Osteoblast (primary cell): ENCODE measurements at regions not wholly inside any gene's neighbourhood (a gene's known extent, or its start where the extent isn't known, plus 50 kb on each side); places are given as distances from the start of the nearest gene placed in this dataset.

ENCODE experiments used
- DNase-seq: peaks from one replicate; pipeline ENCODE4 v3.0.0; 2011; ENCODE audit warnings: low spot score, mixed read lengths; ENCODE audit not compliant: insufficient read length; ENCODE audit errors: missing footprints
- H2AFZ ChIP-seq: 2 replicates; pipeline ENCODE4 v1.6.0; 2011; ENCODE audit warnings: mild to moderate bottlenecking, low read length
- H3K27ac ChIP-seq: 2 replicates; pipeline ENCODE4 v1.5.1; 2011; ENCODE audit warnings: mild to moderate bottlenecking, low read depth, low read length, moderate library complexity
- H3K27me3 ChIP-seq: 2 replicates; pipeline ENCODE4 v1.6.0; 2012; ENCODE audit warnings: mild to moderate bottlenecking, control low read depth, inconsistent platforms, low read length, moderate library complexity; ENCODE audit not compliant: insufficient read depth
- H3K36me3 ChIP-seq: 2 replicates; pipeline ENCODE4 v1.5.1; 2011; ENCODE audit warnings: mild to moderate bottlenecking, low read length, control low read depth, moderate library complexity; ENCODE audit not compliant: insufficient read depth
- H3K4me1 ChIP-seq: 2 replicates; pipeline ENCODE4 v1.5.1; 2011; ENCODE audit warnings: mild to moderate bottlenecking, low read length, control low read depth, moderate library complexity; ENCODE audit not compliant: insufficient read depth
- H3K4me2 ChIP-seq: 2 replicates; pipeline ENCODE4 v1.6.0; 2011; ENCODE audit warnings: mild to moderate bottlenecking, low read length; ENCODE audit not compliant: insufficient read depth
- H3K4me3 ChIP-seq: fragments of 200-600 bp; sonication (generic); 3 replicates; pipeline ENCODE4 v1.5.1; 2012; ENCODE audit warnings: mild to moderate bottlenecking, low read length, inconsistent platforms; ENCODE audit not compliant: insufficient read depth
- H3K79me2 ChIP-seq: 2 replicates; pipeline ENCODE4 v1.6.0; 2012; ENCODE audit warnings: mild to moderate bottlenecking, low read length, control low read depth, inconsistent platforms; ENCODE audit not compliant: insufficient read depth
- H3K9me3 ChIP-seq: 2 replicates; pipeline ENCODE4 v1.5.1; 2011; ENCODE audit warnings: low read depth, low read length, control low read depth
- H4K20me1 ChIP-seq: 2 replicates; pipeline ENCODE4 v1.6.0; 2012; ENCODE audit warnings: mild to moderate bottlenecking, low read length, control low read depth; ENCODE audit not compliant: insufficient read depth
- TF ChIP-seq, protein P1 (sequence below): IDR thresholded peaks from 2 replicates; pipeline ENCODE4 v1.5.1; 2011; ENCODE audit warnings: mild to moderate bottlenecking, low read depth, low read length, moderate library complexity; ENCODE audit errors: extremely low read depth

GRCh38 chr5:114204923-114205322 is 156.9 kb upstream of the KCNN2 start:
- Histone ChIP-seq H4K20me1 (no peaks in the 10 kb centered on the region), H3K79me2 (no peaks in the 10 kb centered on the region), H3K9me3 (peaks cover 2% of the 10 kb centered on the region), H3K27me3 (no peaks in the 10 kb centered on the region), H3K27ac (no peak overlapping the region), H3K4me2 (no peak overlapping the region), H3K4me1 (no peaks in the 10 kb centered on the region), H3K4me3 (no peak overlapping the region), H2AFZ (no peak overlapping the region), H3K36me3 (no peaks in the 10 kb centered on the region)
- TF ChIP-seq, protein P1, sequence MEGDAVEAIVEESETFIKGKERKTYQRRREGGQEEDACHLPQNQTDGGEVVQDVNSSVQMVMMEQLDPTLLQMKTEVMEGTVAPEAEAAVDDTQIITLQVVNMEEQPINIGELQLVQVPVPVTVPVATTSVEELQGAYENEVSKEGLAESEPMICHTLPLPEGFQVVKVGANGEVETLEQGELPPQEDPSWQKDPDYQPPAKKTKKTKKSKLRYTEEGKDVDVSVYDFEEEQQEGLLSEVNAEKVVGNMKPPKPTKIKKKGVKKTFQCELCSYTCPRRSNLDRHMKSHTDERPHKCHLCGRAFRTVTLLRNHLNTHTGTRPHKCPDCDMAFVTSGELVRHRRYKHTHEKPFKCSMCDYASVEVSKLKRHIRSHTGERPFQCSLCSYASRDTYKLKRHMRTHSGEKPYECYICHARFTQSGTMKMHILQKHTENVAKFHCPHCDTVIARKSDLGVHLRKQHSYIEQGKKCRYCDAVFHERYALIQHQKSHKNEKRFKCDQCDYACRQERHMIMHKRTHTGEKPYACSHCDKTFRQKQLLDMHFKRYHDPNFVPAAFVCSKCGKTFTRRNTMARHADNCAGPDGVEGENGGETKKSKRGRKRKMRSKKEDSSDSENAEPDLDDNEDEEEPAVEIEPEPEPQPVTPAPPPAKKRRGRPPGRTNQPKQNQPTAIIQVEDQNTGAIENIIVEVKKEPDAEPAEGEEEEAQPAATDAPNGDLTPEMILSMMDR: no peak
- DNase-seq: no peak

GRCh38 chr5:114206640-114207039 is 155.2 kb upstream of the KCNN2 start:
- no peaks in the 10 kb centered on the region for H3K4me1 ChIP-seq
- TF ChIP-seq, protein P1: no peak
- H3K27ac ChIP-seq: no peak overlapping the region
- DNase-seq: no peak
- H3K79me2 ChIP-seq: no peaks in the 10 kb centered on the region
- no peak overlapping the region for H3K4me2 ChIP-seq
- peaks cover 2% of the 10 kb centered on the region for H3K9me3 ChIP-seq
- no peak overlapping the region for H3K4me3 ChIP-seq
- H3K27me3 ChIP-seq: no peaks in the 10 kb centered on the region
- no peaks in the 10 kb centered on the region for H3K36me3 ChIP-seq
- H4K20me1 ChIP-seq: no peaks in the 10 kb centered on the region
- no peak overlapping the region for H2AFZ ChIP-seq

DNA sequence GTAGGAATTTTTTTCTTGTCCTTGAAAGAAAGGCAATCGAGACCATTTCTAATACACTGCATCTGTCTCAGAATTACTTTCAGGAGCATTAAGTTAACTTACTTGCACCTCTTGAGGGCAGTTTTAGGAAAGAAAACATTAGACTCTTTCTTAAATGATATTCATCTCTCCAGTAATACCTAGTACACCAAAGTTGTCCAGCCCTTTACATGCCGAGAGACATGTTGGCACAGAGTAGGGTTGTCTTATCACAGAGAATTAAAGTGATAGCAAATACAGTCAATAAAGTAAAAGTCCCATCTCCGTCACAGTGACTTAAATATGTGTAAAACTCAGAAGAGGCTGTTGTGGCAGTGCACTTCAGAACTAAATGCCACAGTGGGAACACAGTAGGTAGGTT is 154.3 kb upstream of the KCNN2 start:
- H3K4me1 ChIP-seq: no peaks in the 10 kb centered on the region
- DNase-seq: no peak
- TF ChIP-seq, protein P1: no peak
- H3K9me3 ChIP-seq: peaks cover 2% of the 10 kb centered on the region
- H3K27me3 ChIP-seq: no peaks in the 10 kb centered on the region
- H3K4me2 ChIP-seq: no peak overlapping the region
- no peak overlapping the region for H2AFZ ChIP-seq
- H3K27ac ChIP-seq: no peak overlapping the region
- H3K36me3 ChIP-seq: no peaks in the 10 kb centered on the region
- no peak overlapping the region for H3K4me3 ChIP-seq
- H3K79me2 ChIP-seq: no peaks in the 10 kb centered on the region
- no peaks in the 10 kb centered on the region for H4K20me1 ChIP-seq

DNA sequence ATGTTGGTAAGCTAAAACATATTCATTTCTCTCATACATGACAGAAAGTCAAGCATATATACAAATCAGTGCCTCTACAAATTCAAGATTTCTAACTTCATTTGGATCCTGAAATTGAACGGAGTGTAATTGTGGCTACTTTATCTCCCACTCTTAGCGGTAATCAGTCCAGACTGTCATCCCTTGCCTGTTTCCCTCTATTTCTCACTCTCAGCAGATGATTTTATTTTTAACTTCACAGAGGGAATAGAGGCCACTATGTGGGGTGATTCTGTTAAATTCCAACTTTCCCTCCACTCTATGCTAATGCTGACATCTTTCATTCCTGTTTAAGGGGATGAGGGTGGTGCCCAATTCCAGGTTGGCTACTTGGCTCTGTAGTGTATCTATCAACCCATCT is 153.8 kb upstream of the KCNN2 start:
- no peak for DNase-seq

More for the DNA sequence above, 153.8 kb upstream of the KCNN2 start:
- Histone ChIP-seq H3K36me3 (no peaks in the 10 kb centered on the region), H3K79me2 (no peaks in the 10 kb centered on the region), H4K20me1 (no peaks in the 10 kb centered on the region), H3K4me1 (no peaks in the 10 kb centered on the region), H2AFZ (no peak overlapping the region), H3K27me3 (no peaks in the 10 kb centered on the region), H3K4me2 (no peak overlapping the region), H3K4me3 (no peak overlapping the region), H3K9me3 (peaks cover 2% of the 10 kb centered on the region), H3K27ac (no peak overlapping the region)
- TF ChIP-seq, protein P1: no peak
